GM18498 (cell line): ENCODE measurements at regions not wholly inside any gene's neighbourhood (a gene's known extent, or its start where the extent isn't known, plus 50 kb on each side); places are given as distances from the start of the nearest gene placed in this dataset.
"Not testable (repeated sequence)": the region's sequence is repeated elsewhere in the genome, so short reads cannot be mapped to it uniquely, and the experiment has no call there.

ENCODE experiments used
- ATAC-seq: cut with Tn5 transposase; IDR thresholded peaks from one replicate; pipeline ENCODE4 v1.9.1; 2021; ENCODE audit warnings: mild to moderate bottlenecking, moderate library complexity; ENCODE audit not compliant: unreplicated experiment

- no peak for ATAC-seq
Observed at GRCh38 chr7:153920126-153920525, 132.1 kb upstream of the DPP6 start.

DNA sequence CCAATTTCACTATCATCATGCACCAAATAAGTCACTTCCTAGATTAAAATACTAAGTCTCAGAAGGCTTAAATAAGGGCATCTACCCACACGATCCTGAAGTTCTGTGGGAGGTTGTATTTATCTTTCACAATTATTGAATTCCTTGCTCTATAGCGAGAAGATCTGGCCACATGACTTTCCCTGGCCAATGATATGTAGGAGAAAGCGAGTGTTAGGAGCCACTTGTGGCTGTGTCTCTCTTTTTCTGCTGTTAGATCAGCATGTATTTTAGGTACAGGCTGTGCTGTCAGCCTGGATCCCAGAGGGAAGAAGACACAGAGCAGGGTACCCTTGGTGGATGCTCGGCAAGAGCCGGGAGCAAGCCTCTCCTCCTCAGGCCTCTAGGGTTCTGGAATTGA, 131.3 kb upstream of the DPP6 start:
- ATAC-seq: no peak

DNA sequence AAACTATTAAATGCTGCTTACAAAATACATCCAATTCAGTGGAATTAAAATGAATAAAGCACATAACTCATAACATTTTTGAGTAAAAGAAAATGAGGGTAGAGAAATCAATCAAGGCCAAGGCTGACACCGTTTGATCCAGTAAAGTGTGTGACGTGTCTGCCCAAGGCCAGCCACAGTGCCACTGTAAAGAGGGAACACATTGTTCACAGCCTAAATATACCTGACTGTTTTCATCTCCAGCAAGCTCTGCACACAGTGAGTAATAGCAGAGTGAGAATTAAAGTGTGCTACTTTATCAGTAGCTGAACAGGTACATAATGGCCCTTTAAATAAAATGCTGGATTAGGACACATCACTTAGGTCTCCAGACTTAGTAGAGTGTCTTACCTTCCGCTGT, 130.8 kb upstream of the DPP6 start:
- no peak for ATAC-seq

- ATAC-seq: no peak
Observed at GRCh38 chr7:153930696-153931095, 121.5 kb upstream of the DPP6 start.

DNA sequence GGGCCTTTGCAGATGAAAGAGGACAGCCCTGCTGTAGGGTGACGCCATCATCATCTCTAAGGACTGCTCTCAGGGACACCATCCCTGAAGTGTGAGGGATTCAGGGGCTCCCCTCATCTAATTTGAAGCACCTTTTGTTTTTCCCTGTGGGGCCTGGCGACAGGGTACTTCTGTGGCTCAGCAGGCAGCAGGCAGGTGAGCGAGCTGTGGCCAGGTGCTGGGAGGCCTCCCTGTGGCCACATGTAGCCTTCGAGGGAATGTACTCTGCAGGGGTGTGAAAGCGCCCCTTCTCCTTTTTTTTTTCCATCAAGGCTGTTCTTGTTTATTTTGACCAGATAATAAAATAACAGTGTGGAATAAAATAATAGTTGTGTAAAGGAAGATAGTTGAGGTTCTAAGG, 118.2 kb upstream of the DPP6 start:
- ATAC-seq: no peak

DNA sequence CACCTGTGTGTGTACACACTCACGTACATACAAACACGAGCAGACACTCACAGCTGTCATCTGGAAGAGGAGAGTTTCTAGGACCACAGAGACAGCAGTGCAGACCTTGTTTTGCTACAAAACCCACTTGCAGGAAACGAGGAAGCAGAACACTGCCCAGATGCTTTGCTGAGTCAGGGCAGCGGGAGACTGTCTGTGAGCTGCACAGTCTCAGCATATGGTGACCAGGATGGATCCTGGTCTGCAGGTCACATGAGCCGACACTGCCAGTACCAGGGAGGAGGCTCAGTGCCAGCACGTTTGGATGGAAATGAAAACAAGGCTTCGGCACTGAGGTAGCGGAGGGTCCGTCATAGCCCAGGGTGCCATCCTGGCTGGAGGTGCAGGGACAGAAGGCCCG, 117.6 kb upstream of the DPP6 start:
- ATAC-seq: no peak

- ATAC-seq: no peak
Observed at GRCh38 chr7:153935095-153935494, 117.1 kb upstream of the DPP6 start.

- no peak for ATAC-seq
Observed at GRCh38 chr7:153938451-153938850, 113.7 kb upstream of the DPP6 start.

GRCh38 chr7:153939177-153939576, 113.0 kb upstream of the DPP6 start:
- ATAC-seq: no peak

DNA sequence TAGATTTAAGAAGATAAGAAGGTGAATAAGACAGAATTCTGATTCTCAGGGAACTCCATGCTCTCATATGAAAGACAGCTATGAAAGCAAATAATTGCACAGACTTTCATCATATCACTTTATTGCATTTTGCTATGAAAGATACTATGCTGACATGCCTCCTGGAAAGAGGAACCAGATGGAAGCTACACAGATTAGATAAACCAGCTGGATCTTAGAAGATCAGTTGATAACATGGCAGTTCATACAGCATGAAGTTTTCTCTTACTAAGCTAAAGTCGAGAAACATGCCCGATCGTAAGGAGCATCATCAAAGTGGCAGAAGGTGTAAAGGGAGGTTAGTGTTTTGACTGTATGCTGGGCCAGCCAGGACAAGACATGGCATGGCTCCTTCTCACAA, 112.5 kb upstream of the DPP6 start:
- ATAC-seq: no peak

DNA sequence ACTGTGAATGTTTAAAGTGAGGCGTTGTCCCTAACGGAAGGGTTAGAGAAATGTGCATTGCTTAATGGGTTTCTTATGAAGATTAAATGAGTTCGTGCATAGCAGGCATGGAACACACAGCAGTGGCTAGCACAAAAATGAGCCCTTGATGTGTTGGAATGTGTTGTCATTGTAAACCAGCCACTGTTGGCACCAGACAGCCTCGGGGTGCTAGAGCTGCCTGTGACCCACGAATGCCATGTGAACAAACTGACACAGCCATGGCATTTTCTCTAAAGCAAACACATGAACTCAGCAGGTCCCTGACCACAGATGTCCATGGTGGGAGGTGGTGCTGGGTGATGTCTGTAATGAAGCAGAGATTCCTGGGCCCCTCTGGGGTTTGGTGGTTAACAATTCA, 111.1 kb upstream of the DPP6 start:
- ATAC-seq: no peak

DNA sequence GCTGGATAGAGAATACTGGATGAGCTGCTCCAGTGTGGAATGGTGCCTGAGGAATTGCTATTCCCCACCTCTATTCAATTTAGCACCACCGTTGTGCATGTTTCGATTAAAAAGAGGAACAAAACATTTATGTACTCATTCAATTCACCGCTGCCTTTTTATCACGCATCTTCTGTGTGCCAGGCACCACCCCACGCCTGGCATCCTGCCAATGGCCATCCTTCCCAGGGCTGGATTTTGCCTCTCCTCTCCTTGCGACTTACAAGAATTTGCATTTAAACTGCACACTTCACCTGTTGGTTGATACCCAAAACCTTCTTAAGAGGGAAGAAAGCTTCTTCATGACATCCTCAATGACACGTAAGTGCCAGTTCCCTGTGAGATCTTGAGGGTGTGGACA, 110.2 kb upstream of the DPP6 start:
- ATAC-seq: no peak

DNA sequence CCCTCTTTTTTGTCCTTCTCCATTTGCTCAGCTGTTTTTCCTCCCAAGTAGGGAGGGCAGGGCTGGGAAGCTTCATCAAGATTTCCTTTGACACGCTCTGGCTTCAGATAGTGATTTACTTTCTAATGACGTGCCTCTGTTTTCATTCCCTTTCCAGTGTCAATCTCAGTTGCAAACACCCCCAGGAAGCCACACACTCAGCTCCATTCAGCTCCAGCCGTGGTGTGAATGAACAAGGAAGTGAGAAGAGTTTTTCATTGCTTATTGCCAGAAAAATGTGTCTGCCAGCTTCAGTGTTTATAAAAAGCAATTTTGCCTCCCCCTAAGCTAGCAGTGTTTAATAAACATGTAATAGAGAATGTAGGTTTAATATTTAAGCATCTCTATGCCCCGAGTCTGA, 108.7 kb upstream of the DPP6 start:
- no peak for ATAC-seq

GRCh38 chr7:153943861-153944260, 108.3 kb upstream of the DPP6 start:
- no peak for ATAC-seq

GRCh38 chr7:153948060-153948459, 104.1 kb upstream of the DPP6 start:
- ATAC-seq: no peak

GRCh38 chr7:153951316-153951715, 100.9 kb upstream of the DPP6 start:
- no peak for ATAC-seq

GRCh38 chr7:153954477-153954876, 97.7 kb upstream of the DPP6 start:
- ATAC-seq: no peak

DNA sequence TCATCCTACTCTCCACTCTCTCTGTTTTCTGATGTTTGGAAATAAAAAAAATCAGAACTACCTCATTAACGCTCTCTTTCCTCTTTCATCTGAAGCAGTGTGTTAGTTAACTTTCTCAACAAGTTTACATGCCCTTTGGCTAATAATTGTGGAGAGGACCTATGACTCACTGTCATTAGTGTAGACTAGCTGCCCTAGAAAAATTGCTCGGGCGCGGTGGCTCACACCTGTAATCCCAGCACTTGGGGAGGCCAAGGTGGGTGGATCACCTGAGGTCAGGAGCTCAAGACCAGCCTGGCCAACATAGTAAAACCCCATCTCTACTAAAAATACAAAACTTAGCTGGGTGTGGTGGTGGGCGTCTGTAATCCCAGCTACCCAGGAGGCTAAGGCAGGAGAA, 94.5 kb upstream of the DPP6 start:
- ATAC-seq: not testable (repeated sequence)

DNA sequence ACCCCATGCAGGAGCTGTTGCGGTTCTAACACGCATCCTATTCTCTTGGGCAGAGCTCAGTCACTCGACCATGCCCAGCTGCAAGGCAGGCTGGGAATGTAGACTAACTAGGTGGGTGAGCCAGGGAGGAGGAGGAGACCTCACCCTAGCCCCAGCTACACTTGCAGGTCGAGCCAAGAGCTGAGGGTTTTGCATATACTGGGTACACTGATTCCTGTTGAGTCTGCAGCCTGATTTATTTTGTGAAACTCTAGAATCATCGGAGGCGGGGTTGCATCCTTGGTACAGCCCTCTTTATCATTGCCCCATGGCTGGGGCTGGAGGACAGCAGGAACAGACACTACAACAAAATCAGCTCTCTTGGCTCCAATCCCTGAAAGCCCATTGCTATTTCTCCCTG, 93.8 kb upstream of the DPP6 start:
- not testable (repeated sequence) for ATAC-seq

- not testable (repeated sequence) for ATAC-seq
Observed at GRCh38 chr7:153958789-153959188, 93.4 kb upstream of the DPP6 start.

GRCh38 chr7:153964481-153965112, 87.6 kb upstream of the DPP6 start:
- not testable (repeated sequence) for ATAC-seq

- not testable (repeated sequence) for ATAC-seq
Observed at GRCh38 chr7:153969016-153969415, 83.2 kb upstream of the DPP6 start.

GRCh38 chr7:153974603-153975002, 77.6 kb upstream of the DPP6 start:
- not testable (repeated sequence) for ATAC-seq
